ENCODE measurements at regions not wholly inside any gene's neighbourhood (a gene's known extent, or its start where the extent isn't known, plus 50 kb on each side); places are given as distances from the start of the nearest gene placed in this dataset.

GRCh38 chr6:130503146-130503545 lies 137.3 kb downstream of the TMEM200A start:
- Histone ChIP-seq H3K4me2 (ENCODE audit: insufficient read depth, low read length) (no peak overlapping the region), H3K9ac (ENCODE audit: insufficient read depth in 1 of 2, low read depth in 2 of 2, low read length in 2 of 2) (no peak overlapping the region), H3K9me3 (replicated peaks; ENCODE audit: control insufficient read depth, insufficient read depth, low read depth, low read length) (no peaks in the 10 kb centered on the region), H3K4me1 (replicated peaks in 1 of 2; ENCODE audit: control insufficient read depth in 2 of 2, insufficient read depth in 2 of 2, low read length in 2 of 2) (no peaks in the 10 kb centered on the region), H3K27me3 (ENCODE audit: control insufficient read depth in 2 of 2, insufficient read depth in 2 of 2, low read length in 2 of 2) (no peaks in the 10 kb centered on the region), H2AFZ (ENCODE audit: low read depth, low read length) (no peak overlapping the region), H3K9me1 (ENCODE audit: control insufficient read depth, insufficient read depth, low read length) (no peaks in the 10 kb centered on the region), H4K20me1 (replicated peaks; ENCODE audit: control insufficient read depth, insufficient read depth, low read length) (no peaks in the 10 kb centered on the region), H3K27ac (ENCODE audit: extremely low read depth, low read depth, low read length) (no peak overlapping the region), H3K4me3 (no peak overlapping the region), H3K79me2 (ENCODE audit: control insufficient read depth, insufficient read depth, low read length) (no peaks in the 10 kb centered on the region), H3K36me3 (ENCODE audit: control insufficient read depth, insufficient read depth, low read length) (no peaks in the 10 kb centered on the region)
- intact Hi-C loops (cut with micrococcal nuclease), result no loop called here
- BruUV-seq (replicated peaks), result no TSS peak
- no peak for FAIRE-seq
- DNase-seq (ENCODE audit: extremely low read depth in 1 of 4, low spot score in 3 of 4), result no peak
- POLR2A ChIA-PET, result no interaction called here
- in situ Hi-C loops (cut with MboI), result no loop called here
- CTCF ChIA-PET (ENCODE audit: low intra/inter-chr PET ratio), result no interaction called here
- ATAC-seq, result no peak
- TF ChIP-seq RUNX1 (IDR thresholded peaks at IDR 0.05; ENCODE audit: low read depth), result no peak
- TF ChIP-seq PHF20 (IDR thresholded peaks at IDR 0.05; ENCODE audit: partially characterized antibody), result no peak
- TF ChIP-seq HEY1 (CRISPR knock-in tag; IDR thresholded peaks at IDR 0.05; ENCODE audit: borderline replicate concordance), result no peak
- TF ChIP-seq ZNF274 (IDR thresholded peaks at IDR 0.05; ENCODE audit: borderline replicate concordance, low read depth, low read length), result no peak
- no peak for TF ChIP-seq ZBTB43 (CRISPR knock-in tag; IDR thresholded peaks at IDR 0.05)
- no peak for TF ChIP-seq ZNF699 (CRISPR knock-in tag; IDR thresholded peaks at IDR 0.05; ENCODE audit: insufficient replicate concordance)
- TF ChIP-seq ZNF146 (CRISPR knock-in tag; IDR thresholded peaks at IDR 0.05; ENCODE audit: unreplicated experiment), result no peak
- peak; percentile 86 for TF ChIP-seq ATF4 (CRISPR knock-in tag; IDR thresholded peaks at IDR 0.05)
- no peak for TF ChIP-seq ZNF124 (CRISPR knock-in tag; IDR thresholded peaks at IDR 0.05)
- no peak for TF ChIP-seq SAFB2 (IDR thresholded peaks at IDR 0.05; ENCODE audit: borderline replicate concordance, low read depth, low read length, severe bottlenecking)
- no peak for TF ChIP-seq TOE1 (IDR thresholded peaks at IDR 0.05; ENCODE audit: borderline replicate concordance)
- TF ChIP-seq TOE1 (CRISPR knock-in tag; IDR thresholded peaks at IDR 0.05; ENCODE audit: borderline replicate concordance, low read depth), result no peak
- TF ChIP-seq HDGF (IDR thresholded peaks at IDR 0.05), result no peak
- TF ChIP-seq CTCFL (IDR thresholded peaks at IDR 0.05; ENCODE audit: borderline replicate concordance, insufficient read depth, low read depth, low read length, poor library complexity, severe bottlenecking), result no peak
- no peak for TF ChIP-seq ZNF592 (IDR thresholded peaks at IDR 0.05)
